GM10248 (cell line): ENCODE measurements at regions not wholly inside any gene's neighbourhood (a gene's known extent, or its start where the extent isn't known, plus 50 kb on each side); places are given as distances from the start of the nearest gene placed in this dataset.
"Not testable (repeated sequence)": the region's sequence is repeated elsewhere in the genome, so short reads cannot be mapped to it uniquely, and the experiment has no call there.

ENCODE experiments used
- CTCF ChIA-PET: fragments of 300-600 bp; sonication (Branson Sonifier 250); formaldehyde crosslinking; extraction: SDS; loops from one replicate; lab custom pipeline; 2021; ENCODE audit warnings: antibody characterized with exemption; lab: Yijun Ruan, JAX
- POLR2A ChIA-PET: fragments of 350-650 bp; sonication (Branson Sonifier 250); formaldehyde crosslinking; extraction: SDS; loops from one replicate; lab custom pipeline; 2020; ENCODE audit warnings: antibody characterized with exemption; lab: Yijun Ruan, JAX
- DNase-seq: peaks from one replicate; pipeline ENCODE4 v3.0.0; 2012; ENCODE audit errors: extremely low spot score
- CTCF ChIP-seq: IDR thresholded peaks from 2 replicates; pipeline ENCODE4 v1.5.1; 2012; ENCODE audit warnings: mild to moderate bottlenecking, low read depth; ENCODE audit errors: extremely low read depth, missing control alignments, control extremely low read depth

GRCh38 chr19:37317403-37318209 lies 53.3 kb upstream of the ZNF527 start:
- peak; percentile 94 for DNase-seq
- peak; percentile 43 for TF ChIP-seq CTCF
- ChIA-PET POLR2A (interaction anchor here (0.5 to 1.0 kb wide), 2 partner anchors 53 to 101 kb away, joined by 3 to 4 read pairs; partner anchors contain the start of gene ZNF527), CTCF (interaction anchor here (0.7 to 1.4 kb wide), 4 partner anchors 19 to 278 kb away, joined by 3 to 4 read pairs (median 3); partner anchors contain the start of gene ZNF527)

- DNase-seq, POLR2A ChIA-PET, CTCF ChIA-PET: not testable (repeated sequence)
Measured at GRCh38 chr19:37320988-37321387, 49.9 kb upstream of the ZNF527 start.
